Osteoblast (primary cell): ENCODE measurements at regions not wholly inside any gene's neighbourhood (a gene's known extent, or its start where the extent isn't known, plus 50 kb on each side); places are given as distances from the start of the nearest gene placed in this dataset.

Experiments used
- DNase-seq: peaks from one replicate; pipeline ENCODE4 v3.0.0; 2011; ENCODE audit warnings: low spot score, mixed read lengths; ENCODE audit not compliant: insufficient read length; ENCODE audit errors: missing footprints
- H2AFZ ChIP-seq: 2 replicates; pipeline ENCODE4 v1.6.0; 2011; ENCODE audit warnings: mild to moderate bottlenecking, low read length
- H3K27ac ChIP-seq: 2 replicates; pipeline ENCODE4 v1.5.1; 2011; ENCODE audit warnings: mild to moderate bottlenecking, low read depth, low read length, moderate library complexity
- H3K27me3 ChIP-seq: 2 replicates; pipeline ENCODE4 v1.6.0; 2012; ENCODE audit warnings: mild to moderate bottlenecking, control low read depth, inconsistent platforms, low read length, moderate library complexity; ENCODE audit not compliant: insufficient read depth
- H3K36me3 ChIP-seq: 2 replicates; pipeline ENCODE4 v1.5.1; 2011; ENCODE audit warnings: mild to moderate bottlenecking, low read length, control low read depth, moderate library complexity; ENCODE audit not compliant: insufficient read depth
- H3K4me1 ChIP-seq: 2 replicates; pipeline ENCODE4 v1.5.1; 2011; ENCODE audit warnings: mild to moderate bottlenecking, low read length, control low read depth, moderate library complexity; ENCODE audit not compliant: insufficient read depth
- H3K4me2 ChIP-seq: 2 replicates; pipeline ENCODE4 v1.6.0; 2011; ENCODE audit warnings: mild to moderate bottlenecking, low read length; ENCODE audit not compliant: insufficient read depth
- H3K4me3 ChIP-seq: fragments of 200-600 bp; sonication (generic); 3 replicates; pipeline ENCODE4 v1.5.1; 2012; ENCODE audit warnings: mild to moderate bottlenecking, low read length, inconsistent platforms; ENCODE audit not compliant: insufficient read depth
- H3K79me2 ChIP-seq: 2 replicates; pipeline ENCODE4 v1.6.0; 2012; ENCODE audit warnings: mild to moderate bottlenecking, low read length, control low read depth, inconsistent platforms; ENCODE audit not compliant: insufficient read depth
- H3K9me3 ChIP-seq: 2 replicates; pipeline ENCODE4 v1.5.1; 2011; ENCODE audit warnings: low read depth, low read length, control low read depth
- H4K20me1 ChIP-seq: 2 replicates; pipeline ENCODE4 v1.6.0; 2012; ENCODE audit warnings: mild to moderate bottlenecking, low read length, control low read depth; ENCODE audit not compliant: insufficient read depth
- CTCF ChIP-seq: IDR thresholded peaks from 2 replicates; pipeline ENCODE4 v1.5.1; 2011; ENCODE audit warnings: mild to moderate bottlenecking, low read depth, low read length, moderate library complexity; ENCODE audit errors: extremely low read depth

GRCh38 chrX:83658731-83659130 lies 150.6 kb downstream of the POU3F4 start:
- no peak for TF ChIP-seq CTCF
- Histone ChIP-seq H3K27ac (no peak overlapping the region), H3K27me3 (no peaks in the 10 kb centered on the region), H2AFZ (no peak overlapping the region), H3K4me3 (no peak overlapping the region), H3K4me1 (no peaks in the 10 kb centered on the region), H3K79me2 (no peaks in the 10 kb centered on the region), H3K9me3 (no peaks in the 10 kb centered on the region), H3K36me3 (no peaks in the 10 kb centered on the region), H3K4me2 (no peak overlapping the region), H4K20me1 (no peaks in the 10 kb centered on the region)
- DNase-seq: no peak
